ENCODE measurements at regions not wholly inside any gene's neighbourhood (a gene's known extent, or its start where the extent isn't known, plus 50 kb on each side); places are given as distances from the start of the nearest gene placed in this dataset.

DNA sequence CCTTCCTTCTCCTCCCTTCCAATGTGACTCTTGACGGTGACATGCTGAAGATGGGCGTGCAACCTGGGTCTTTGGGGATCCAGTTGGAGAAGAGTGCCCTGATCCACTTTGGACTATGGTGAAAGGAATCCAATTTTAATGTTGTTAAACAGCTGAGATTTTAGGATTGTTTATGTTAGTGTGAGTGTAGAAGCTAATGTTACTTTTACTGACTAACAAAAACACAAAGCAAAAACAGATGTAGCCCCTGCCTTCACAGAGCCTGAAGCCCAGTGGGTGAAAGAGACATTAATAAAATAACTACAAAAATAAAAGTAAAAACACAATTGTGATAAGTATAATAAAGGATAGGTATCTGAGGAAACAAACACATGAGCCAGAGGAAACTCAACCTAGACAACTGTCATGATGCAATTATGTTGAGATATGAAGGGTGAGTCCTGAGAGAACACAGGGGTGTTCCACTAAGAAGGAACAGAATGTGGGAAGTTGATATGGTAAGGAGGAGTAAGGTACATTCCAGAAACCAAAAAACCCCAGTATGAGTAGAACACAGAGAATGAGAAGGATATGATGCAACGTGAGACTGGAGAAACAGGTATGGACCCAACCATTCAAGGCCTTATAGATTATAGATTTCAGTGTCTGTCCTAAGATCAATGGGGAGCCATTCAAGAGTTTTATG, 115.1 kb upstream of the PMFBP1 start:
- no peak overlapping the region for H3K4me3 ChIP-seq (ENCODE audit: low read depth, low read length)

DNA sequence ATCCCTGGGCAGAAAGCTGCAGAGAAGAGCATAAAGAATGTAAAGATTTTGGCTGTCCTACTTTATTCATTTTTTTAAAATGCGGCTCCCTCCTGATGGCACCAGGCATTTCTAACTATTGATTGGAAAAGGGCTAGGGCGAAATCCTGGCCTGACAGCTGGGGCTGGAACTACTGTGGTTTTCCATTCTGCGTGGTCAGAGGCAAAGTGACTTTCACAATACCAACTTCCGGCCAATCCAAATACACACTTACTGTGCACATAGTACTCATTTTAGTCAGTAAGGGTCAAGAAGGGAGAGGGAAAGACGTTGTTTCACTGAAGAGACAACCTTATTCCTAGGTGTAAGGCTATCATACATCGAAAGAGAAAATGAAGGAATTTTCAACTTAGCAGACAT, 113.8 kb upstream of the PMFBP1 start:
- no peak overlapping the region for H3K4me3 ChIP-seq (ENCODE audit: low read depth, low read length)

DNA sequence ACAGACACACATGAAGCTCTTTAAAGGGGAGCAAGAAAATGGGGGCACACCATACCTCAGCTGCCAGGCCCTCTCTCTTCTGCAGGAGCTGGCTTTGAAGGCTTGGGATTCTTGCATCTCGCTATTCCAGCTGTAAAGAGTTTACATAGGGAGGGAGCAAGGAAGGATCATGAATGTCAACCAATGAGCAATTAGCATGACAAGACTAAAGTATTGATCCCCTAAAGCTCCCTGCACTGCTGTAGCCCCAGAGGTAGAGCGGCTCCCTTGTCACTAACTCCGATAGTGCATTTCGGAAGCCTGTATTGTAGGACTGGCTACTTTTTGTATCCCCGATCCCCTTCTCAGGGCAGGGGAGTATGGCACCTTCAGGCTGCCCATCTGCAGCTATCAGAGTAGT, 113.4 kb upstream of the PMFBP1 start:
- H3K4me3 ChIP-seq (ENCODE audit: low read depth, low read length): no peak overlapping the region

DNA sequence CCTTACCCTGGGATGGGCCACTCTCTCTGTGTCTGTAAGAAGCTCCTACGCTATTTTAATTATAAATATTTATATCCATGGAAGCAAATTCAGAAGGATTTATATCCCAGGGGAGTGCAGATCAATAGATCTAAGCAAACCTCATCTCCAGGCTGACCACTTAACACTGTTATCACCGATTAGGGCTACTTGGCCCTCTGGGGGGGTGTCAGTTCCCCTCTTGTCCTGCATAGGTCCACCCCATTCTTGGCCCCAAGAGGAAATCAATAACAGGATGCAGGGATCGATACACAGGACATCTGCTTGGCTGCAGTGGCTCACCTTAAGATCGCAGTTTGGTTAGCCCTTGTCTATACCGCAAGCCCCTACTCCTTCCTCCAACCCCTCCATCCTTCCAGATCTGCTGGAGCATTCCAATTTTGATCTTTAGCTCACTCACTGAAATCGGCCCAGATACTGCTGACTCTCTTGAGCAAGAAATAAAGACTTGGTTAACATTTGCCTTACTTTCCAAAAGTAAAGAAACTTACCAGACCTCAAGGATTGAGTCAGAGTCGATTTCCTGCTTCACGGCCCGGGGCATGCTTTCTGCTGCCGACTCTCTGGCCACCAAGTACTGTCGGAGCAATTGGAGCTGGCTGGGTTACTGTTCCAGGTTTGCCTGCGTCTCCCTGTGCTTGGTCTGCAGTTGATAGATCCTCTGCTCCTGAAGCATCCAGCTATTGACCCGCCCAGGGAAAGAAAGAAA, 112.3 kb upstream of the PMFBP1 start:
- no peak overlapping the region for H3K4me3 ChIP-seq (ENCODE audit: low read depth, low read length)

DNA sequence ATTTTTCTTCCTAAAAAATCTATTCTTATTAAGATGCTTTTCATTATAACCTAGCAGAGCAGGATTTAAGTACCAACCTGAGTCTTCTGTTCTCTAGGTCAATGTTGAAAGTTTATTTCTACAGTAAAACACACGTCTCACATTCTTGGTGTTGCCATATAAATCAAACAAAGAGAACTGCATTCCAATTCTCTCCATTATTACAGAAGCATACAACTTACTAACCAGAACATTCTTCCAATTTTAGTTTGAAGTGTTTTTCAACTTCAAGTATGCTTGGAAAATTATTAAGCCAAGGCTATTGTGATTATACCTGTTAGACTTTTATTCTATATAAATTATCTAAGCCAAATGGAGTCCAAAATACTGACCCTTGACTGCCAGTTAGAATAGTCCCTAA, 110.4 kb upstream of the PMFBP1 start:
- no peak overlapping the region for H3K4me3 ChIP-seq (ENCODE audit: low read depth, low read length)

DNA sequence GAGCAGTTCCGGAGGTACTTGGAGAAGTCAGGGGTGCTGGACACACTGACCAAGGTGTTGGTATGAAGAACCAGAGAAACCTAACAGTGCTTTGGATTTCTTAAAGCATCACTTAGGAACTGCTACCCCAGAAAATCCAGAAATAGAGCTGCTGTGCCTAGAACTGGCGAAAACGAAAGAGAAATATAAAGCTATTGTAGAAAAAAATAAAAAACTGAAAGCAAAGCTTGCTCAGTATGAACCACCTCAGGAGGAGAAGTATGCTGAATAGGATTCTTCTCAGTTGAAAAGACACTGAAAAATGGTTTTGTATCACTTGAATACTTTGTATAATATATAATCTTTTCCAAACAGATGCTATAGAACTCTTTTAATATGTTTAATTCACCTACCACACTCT, 106.3 kb upstream of the PMFBP1 start:
- H3K4me3 ChIP-seq (ENCODE audit: low read depth, low read length): no peak overlapping the region

DNA sequence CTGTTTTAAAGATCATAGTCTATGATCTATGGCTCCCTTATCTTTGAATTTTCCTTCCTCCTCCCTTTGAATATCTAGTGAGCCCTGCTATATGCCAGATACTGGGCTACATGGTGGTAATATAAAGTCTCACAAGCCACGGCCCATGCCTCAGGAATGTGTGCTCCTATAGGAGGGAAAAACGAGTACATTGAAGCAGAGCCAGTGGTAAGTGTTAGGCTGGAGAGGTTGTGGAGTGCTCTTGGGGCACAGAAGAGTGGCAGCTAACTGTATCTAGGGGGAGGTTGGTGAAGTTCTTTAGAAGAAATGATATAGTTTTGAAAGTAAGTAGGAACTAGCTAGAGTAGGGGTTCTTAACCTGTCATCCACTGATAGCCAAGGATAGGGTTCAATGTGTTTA, 105.8 kb upstream of the PMFBP1 start:
- H3K4me3 ChIP-seq (ENCODE audit: low read depth, low read length): no peak overlapping the region

DNA sequence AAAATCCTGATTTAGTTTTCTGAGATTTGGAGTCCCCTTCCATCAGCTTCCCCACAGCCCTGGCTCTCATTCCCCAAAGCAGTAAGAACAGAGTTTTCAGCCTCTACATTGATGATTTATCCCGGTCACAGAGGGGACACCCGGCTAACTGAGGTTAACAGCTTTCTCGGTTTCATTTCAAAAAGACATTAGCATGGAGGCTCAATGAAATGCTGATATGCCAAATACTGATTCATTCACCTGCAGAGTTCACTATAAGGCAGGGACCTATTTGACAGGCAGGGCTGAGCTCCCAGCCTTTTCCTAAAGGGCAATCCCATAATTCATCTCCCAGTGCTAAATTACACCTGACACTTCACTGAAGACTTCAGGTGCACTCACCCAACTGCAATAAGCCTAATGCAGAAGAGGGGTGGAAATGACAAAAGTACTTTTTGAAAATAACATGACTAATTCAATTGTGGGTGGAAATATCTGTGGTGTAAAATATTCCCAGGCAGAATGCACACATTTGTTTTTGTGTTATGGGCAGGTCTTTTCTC, 99.8 kb upstream of the PMFBP1 start:
- H3K4me3 ChIP-seq (ENCODE audit: low read depth, low read length): no peak overlapping the region

DNA sequence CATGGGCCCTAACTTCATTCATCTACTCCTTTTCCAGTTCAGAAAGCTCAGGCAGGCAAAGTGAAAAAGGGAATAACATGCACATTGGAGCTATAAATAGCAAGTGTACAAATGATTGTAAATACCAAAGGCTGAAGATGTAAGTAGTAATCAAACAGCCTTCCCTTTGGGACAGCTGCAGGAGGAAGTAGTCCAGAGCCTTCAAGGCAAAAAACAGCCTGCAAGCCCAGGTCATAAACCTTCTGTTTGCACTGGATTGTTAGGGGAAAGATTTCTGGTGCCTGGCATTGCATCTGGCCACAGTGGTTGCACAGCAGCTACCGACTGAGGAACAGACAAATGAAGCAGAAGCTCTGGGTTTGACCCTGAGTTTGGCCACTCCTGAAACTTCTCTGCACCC, 98.6 kb upstream of the PMFBP1 start:
- no peak overlapping the region for H3K4me3 ChIP-seq (ENCODE audit: low read depth, low read length)

DNA sequence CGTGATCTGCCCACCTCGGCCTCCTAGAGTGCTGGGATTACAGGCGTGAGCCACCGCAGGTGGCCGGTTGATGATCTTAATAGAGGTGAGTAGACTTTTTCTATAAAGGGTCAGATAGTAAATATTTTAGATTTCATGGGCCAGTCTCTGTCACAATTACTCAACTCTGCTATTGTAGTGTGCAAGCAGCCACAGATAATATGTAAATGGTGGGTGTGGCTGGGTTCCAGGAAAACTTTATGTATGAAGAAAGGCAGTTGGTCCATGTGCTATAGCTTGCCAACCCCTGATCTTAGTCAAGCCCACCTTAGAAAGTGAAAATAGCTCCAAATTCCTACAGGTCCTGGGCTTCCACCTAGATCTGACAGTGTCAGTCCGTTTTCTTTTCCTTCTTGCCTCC, 94.9 kb upstream of the PMFBP1 start:
- H3K4me3 ChIP-seq (ENCODE audit: low read depth, low read length): no peak overlapping the region

DNA sequence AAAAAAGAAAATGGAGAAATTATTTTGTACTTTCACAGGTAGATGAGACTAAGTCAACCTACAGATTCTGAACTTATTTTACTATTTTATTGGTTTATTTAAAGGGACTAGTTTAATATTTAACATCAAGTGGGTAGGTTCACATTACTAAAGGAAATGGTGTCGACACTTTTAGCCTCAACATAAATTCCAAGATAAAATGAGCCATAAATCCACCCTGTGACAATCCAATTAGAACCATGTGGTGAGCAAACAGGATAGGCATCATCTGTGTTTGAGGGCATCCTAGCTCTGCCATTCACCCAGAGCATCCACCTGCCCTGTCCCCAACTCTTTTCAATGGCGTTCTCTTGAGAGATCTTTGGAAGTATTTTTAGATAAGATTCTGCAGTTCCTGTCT, 92.8 kb upstream of the PMFBP1 start:
- H3K4me3 ChIP-seq (ENCODE audit: low read depth, low read length): no peak overlapping the region

DNA sequence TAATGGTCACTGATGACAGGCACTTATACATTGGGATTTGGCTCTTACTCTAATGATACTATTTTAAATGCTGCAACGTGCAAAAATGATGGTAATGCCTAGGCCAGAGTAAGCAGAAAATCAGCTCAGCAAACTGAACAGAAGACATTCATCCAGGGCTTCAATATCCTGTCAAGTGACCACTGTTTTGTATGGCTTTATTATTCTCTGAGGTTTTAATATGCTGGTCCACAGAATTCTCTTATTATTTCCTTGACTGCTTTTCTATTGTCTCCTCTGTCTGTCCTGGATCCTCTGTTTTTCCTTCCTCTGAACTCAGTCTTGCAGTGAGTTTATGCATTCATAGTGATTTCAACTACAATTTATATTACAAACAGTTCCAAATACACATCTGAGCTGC, 90.8 kb upstream of the PMFBP1 start:
- H3K4me3 ChIP-seq (ENCODE audit: low read depth, low read length): no peak overlapping the region

DNA sequence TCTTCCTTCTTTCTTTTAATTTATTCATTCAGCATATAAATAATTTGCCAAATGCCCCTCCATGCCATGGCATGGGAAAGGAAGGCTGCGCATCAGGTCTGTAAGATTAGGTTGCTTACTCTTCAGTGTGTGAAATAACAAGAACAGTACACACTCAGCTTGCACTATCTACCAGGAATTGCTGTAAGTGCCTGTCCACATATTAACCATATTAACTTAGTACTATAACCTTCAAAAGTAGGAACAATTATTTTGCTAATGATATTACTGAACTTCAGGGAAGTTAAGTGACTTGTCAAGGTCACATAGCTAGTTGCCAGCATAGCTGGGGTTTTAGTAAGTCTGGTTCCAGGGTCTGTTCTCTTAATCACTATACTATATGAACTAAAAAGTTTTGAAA, 89.2 kb upstream of the PMFBP1 start:
- no peak overlapping the region for H3K4me3 ChIP-seq (ENCODE audit: low read depth, low read length)

DNA sequence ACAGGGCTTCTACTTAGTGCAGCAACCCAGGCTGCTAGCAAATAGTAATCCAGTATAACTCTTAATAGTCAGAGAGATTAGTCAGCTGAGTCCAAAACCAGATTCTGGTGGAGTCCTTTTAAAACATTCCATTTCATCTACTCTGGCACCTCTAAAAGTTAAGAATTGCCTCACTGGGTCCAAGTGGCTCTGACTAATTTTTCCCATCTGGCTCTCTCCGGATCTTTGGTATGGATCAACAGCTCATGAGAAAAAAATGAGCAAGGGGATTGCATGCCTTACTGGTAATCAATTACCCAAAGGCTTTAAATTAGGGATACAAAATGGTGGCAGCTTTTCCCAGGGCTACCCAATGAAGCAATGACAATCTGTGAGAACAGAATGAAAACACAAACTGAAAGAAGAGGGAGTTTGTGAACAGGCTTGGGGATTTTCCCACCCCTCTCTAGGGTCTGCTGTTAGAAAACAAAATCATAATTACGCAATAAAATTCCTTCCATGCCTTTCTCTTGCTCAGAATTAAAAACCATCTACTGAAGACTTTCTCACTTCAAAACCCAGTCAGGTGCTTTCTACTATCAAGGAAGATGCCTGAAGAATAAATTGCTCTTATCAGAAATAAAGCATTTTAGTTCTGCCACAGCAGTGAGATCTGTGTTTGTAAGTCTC, 84.6 kb upstream of the PMFBP1 start:
- H3K4me3 ChIP-seq (ENCODE audit: low read depth, low read length): no peak overlapping the region

DNA sequence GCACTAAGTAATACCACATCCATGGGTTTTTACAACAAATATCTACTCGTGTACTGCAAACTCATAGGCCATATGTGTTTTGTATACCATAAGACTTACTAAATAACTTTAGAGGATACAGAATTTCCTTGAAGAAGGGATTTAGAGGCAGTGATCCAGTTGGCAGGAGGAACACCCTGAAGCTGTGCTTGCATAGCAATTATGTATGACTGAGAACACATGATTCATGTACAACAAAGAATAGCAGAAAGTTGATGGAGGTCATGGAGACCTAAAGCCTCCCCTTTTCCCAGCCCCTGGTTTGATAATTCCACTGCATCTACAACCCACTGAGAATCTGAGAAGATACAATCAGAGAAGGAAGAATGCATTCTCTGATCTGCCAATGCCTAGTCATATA, 83.8 kb upstream of the PMFBP1 start:
- H3K4me3 ChIP-seq (ENCODE audit: low read depth, low read length): no peak overlapping the region

DNA sequence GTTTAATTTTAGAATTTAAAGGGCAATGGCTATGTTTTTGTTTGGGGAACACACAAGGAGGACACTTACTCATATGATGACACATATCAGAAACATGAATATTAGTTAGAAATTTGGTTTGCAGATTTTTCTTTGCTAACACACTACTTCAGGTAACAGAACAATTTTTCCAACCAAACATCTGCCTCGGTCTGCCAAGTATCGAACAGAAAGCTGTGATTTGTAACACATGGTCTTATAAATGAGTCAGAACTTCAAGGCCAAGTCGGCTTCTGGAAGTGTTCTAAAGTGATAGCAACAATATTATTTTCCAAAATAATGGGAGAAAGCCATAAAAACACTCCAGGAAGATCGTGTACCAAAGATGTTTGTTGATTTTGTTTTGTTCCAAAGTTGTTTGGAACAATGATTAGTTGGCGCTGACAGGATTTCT, 75.9 kb upstream of the PMFBP1 start:
- no peak overlapping the region for H3K4me3 ChIP-seq (ENCODE audit: low read depth, low read length)

DNA sequence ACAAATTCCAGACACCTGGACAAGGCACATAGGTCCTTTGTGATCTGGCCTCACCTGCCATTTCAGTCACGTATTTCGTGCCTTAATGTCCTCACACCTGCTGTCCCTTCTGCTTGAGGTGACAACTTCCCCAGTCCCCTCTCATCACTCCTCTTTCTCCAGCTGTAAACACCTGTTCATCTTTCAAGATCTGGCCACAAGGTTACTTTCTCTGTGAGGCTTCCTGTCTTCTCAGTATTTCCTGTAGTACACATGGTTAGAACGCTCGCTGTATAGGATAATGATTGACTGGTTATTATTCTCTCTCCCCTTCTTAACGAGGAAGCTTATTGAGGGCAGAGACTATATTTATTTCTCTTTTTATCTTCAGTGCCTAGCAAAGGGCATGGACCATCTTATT, 74.5 kb upstream of the PMFBP1 start:
- no peak overlapping the region for H3K4me3 ChIP-seq (ENCODE audit: low read depth, low read length)

DNA sequence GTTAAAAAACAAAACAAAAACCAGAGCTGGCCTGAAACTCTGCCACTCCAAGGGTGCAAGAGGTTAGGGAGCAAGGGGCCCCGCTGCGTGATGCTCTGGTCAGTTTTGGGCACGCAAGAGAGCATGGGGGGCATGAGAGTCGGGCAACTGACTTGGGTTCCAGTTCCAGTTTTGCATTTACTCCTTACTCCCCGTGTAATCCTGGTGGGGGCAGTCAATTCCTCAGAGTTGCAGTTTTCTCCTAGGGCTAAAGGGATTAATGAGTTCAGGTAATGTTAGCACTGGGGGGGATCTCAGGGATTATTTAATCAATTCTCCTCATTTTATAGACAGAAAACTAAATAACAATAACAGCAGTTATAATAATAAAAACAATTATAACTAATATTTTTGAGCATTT, 72.9 kb upstream of the PMFBP1 start:
- no peak overlapping the region for H3K4me3 ChIP-seq (ENCODE audit: low read depth, low read length)

DNA sequence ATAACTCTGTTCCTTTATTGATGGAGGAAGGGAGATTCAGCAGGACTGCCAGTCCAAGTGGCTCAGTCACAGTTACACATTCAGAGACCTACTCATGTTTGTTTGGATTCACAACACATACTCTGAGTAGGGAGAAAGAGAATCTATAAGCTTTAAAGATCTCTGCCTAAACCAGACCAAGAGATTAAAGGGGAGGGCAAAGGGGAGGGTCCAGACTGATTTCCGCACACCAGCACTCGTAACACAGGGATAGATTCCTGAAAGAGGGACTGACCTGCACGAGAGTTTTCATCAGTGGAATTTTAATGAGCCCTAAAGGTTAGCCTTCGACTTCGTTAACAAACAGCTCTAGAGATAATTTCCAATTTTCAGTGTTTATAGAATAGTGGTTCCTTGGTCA, 71.7 kb upstream of the PMFBP1 start:
- H3K4me3 ChIP-seq (ENCODE audit: low read depth, low read length): no peak overlapping the region

DNA sequence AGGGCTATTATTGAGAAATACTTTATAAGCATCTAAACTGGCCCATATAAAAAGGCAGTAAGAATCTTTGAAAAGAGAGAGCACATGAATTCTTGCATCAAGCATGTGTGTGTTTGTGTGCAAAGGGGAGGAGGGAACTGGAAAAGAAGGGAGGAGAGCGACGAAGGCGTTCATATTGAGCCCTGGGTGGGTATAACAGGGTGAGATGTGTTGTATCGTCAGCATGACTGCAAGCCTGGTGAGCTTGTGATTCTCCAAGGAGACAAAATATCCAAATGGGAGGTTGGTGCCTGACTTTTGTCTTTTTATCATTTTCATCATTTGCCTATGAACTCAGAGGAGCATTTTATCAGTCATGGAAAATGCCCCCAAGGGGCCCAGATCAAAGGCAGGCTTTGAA, 70.8 kb upstream of the PMFBP1 start:
- no peak overlapping the region for H3K4me3 ChIP-seq (ENCODE audit: low read depth, low read length)

DNA sequence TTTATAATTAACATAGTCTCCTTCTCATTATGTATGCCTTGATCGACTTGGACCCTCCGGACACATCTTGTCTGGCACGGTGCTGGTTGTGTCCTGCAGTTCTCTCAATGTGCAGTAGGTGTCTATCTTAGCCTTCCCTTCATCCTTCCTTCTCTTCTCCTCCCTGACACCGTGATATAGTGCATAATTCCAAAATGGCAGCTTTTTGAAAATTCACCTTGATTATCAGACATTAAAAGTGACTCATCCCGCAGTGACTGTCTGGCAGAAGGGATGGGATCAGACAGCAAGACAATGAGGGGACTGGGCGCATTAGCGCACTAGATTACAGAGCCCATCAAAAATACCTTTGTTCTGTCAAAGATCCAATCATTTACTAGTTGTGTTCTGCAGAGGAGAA, 70.0 kb upstream of the PMFBP1 start:
- no peak overlapping the region for H3K4me3 ChIP-seq (ENCODE audit: low read depth, low read length)

DNA sequence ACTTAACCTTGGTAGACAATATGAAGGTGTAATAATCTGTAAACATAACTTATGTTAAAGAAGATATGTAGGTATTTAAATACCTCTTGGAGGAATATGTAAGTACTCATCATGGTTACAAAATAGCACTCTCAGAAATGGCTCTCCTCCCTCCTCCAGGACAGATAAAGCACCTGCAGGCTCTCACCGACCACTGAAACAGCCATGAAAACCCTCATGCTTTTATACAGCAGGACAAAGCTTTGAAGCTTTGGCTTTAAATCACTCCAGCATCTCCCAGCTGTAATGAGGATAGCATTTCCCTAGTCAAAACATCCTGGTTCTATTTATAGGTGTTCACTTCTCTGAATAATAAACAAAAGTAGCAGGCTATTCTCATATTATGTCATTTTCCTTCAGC, 69.1 kb upstream of the PMFBP1 start:
- no peak overlapping the region for H3K4me3 ChIP-seq (ENCODE audit: low read depth, low read length)
